ENCODE measurements at regions not wholly inside any gene's neighbourhood (a gene's known extent, or its start where the extent isn't known, plus 50 kb on each side); places are given as distances from the start of the nearest gene placed in this dataset.

DNA sequence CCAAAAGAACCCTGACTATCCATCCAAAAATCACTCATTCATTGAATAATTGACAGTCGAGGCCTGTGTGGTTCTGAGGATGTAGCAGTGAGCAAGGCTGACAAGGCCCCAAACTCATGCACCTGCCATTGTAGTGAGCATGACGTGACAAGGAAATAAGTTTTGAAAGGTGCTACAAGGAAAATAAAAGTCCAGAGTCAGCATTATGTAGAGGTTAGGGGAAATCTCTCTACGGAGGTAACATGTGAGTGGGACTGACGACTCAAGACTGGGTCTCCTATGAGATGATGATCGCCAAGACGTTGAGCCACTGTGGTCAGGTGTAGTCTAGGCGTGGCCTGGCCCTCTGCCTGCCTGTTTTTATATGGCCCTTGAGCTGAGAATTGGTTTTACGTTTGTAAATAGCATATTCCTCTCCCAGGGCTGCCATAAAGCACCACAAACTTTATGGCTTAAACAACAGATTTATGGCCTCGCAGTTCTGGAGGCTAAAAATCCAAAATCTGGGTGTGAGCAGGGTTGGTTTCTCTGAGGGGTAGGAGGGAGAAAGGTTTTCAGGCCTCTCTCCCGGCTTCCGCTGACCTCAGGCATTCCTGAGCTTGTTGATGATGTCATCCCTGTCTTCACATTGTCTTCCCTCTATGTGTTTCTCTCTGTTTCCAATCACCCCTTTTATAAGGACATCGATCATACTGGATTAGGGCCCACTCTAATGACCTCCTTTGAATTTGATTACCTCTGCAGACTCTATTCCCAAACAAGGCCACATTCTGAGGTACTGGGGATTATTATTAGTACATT lies 206.4 kb upstream of the EGFLAM start:
- ATAC-seq (ENCODE audit: poor library complexity): no peak
- intact Hi-C loops (cut with DNase I): no loop called here

GRCh38 chr5:38048400-38048799 lies 208.6 kb upstream of the GDNF start:
- ATAC-seq (ENCODE audit: poor library complexity) (no peak), DNase-seq (no peak)
- intact Hi-C loops (cut with DNase I): no loop called here

More for the DNA sequence above, 206.4 kb upstream of the EGFLAM start:
- no peak for DNase-seq

DNA sequence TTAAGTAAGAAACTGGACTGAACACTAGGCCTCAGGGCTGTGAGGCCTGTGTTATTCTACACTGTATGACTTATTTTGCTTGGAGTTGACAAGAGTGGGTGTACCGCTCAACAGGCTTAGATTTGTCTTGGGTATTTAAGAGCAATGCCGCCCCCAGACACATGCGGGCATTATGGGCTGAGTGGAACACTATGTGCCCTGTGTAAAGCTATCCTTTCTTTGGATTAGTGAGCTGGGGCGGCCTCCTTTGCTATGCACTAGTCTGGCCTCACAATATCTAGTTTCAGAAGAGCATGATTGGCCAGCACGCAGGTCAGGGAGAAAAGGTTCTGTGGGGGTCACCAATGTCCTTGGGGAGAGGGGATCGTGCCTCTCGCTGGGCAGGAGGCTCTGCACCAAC lies 206.3 kb upstream of the GDNF start:
- DNase-seq (no peak), ATAC-seq (ENCODE audit: poor library complexity) (no peak)
- intact Hi-C loops (cut with DNase I): no loop called here

GRCh38 chr5:38045446-38045845 lies 205.6 kb upstream of the GDNF start:
- no peak for DNase-seq
- ATAC-seq (ENCODE audit: poor library complexity): no peak
- intact Hi-C loops (cut with DNase I): no loop called here

- DNase-seq (no peak), ATAC-seq (ENCODE audit: poor library complexity) (no peak)
- intact Hi-C loops (cut with DNase I): no loop called here
These were observed 200.0 kb upstream of the GDNF start for GRCh38 chr5:38039826-38040225.

GRCh38 chr5:38039091-38039490 lies 199.2 kb upstream of the GDNF start:
- ATAC-seq (ENCODE audit: poor library complexity) (no peak), DNase-seq (no peak)
- intact Hi-C loops (cut with DNase I): no loop called here

- DNase-seq (no peak), ATAC-seq (ENCODE audit: poor library complexity) (no peak)
- intact Hi-C loops (cut with DNase I): no loop called here
These were observed 196.9 kb upstream of the GDNF start for GRCh38 chr5:38036765-38037164.

GRCh38 chr5:38032149-38032548 lies 192.3 kb upstream of the GDNF start:
- ATAC-seq (ENCODE audit: poor library complexity): no peak
- intact Hi-C loops (cut with DNase I): no loop called here

DNA sequence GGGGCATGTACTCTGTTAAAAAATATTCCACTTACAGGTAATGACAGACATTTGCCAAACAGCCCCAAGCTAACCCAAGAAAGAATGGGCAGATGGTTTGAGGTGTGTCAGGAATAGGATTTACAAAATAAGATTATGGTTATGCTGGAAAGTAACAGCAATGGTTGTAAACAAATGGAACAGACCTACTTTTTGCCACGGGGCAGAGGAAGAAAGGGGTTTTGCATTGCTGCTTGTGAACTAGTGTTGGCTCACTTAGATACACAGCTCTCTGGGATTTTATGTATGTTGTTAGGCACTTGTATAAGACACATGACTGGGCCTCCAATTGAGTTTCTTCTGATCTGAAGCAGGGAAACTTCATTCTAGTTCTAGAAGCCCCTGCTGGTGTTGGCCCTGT lies 191.5 kb upstream of the GDNF start:
- intact Hi-C loops (cut with DNase I): no loop called here
- ATAC-seq (ENCODE audit: poor library complexity) (no peak), DNase-seq (no peak)

More at GRCh38 chr5:38032149-38032548, 192.3 kb upstream of the GDNF start:
- DNase-seq: no peak

GRCh38 chr5:38029397-38030065 lies 189.7 kb upstream of the GDNF start:
- ATAC-seq (ENCODE audit: poor library complexity) (no peak), DNase-seq (no peak)
- intact Hi-C loops (cut with DNase I): loop anchor here (10.0 kb wide), 1 partner anchor 165 kb away; no protein-coding TSS in a partner anchor

DNA sequence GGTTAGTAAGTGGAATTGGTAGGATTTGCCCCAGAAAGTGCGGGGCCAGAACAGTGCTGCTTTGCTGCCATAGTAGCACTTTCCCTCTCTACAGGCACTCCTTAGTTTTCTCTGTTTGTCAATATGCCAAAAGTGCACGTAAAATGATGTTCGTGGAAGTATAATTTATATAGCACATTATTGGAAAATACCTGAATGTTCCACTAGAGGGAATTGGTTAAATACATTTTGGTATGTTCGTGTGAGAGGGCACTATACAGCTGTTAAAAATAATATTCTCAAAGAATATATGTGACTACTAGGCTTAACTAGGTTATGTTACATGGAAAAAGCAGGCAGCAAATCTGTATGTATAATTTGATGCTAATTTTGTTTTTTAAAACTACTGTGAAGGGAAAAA lies 184.0 kb upstream of the GDNF start:
- intact Hi-C loops (cut with DNase I): loop anchor here (10.0 kb wide), 1 partner anchor 171 kb away; no protein-coding TSS in a partner anchor
- ATAC-seq (ENCODE audit: poor library complexity) (no peak), DNase-seq (no peak)

DNA sequence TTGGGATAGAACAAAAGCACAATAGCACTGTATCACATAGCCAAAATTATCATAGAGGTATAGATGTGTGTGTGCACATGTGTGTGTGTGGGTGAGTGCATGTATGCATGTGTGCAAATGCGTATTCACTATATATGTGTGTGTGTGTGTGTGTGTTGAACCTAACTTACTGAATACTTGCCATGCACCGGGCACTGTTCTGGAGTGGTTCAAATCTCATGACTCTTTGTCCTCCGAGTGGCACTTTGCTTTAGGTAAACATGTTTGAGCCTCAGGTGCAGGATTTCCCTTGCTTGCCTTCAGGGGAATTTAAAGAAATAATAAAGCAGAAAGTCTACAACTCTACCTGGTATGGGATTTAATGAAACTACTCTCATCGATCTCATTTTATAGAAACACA lies 183.5 kb upstream of the GDNF start:
- DNase-seq (no peak), ATAC-seq (ENCODE audit: poor library complexity) (no peak)
- intact Hi-C loops (cut with DNase I): loop anchor here (10.0 kb wide), 1 partner anchor 171 kb away; no protein-coding TSS in a partner anchor

- intact Hi-C loops (cut with DNase I): loop anchor here (10.0 kb wide), 1 partner anchor 172 kb away; no protein-coding TSS in a partner anchor
- DNase-seq: no peak
- no peak for ATAC-seq (ENCODE audit: poor library complexity)
These were observed 182.8 kb upstream of the GDNF start for GRCh38 chr5:38022631-38023030.

DNA sequence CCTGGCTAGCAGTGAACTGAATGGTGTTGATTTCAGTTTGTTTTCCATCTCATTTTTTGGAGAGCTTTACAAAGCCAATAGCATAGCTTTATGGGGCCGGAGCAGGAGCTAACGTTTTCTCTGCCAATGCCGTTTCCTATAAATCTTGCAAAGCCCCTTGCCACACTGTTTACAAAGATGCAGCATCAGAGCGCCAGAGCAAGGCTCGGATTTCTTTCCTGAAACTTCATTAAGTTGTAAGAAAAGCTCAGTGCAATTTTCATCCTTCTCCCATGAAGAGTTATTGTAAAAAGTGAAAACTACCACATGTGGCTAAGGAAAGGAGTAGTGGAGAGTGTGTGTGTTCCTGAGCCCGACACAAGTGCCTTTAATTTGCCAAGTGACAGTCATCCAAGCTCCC lies 178.2 kb upstream of the GDNF start:
- intact Hi-C loops (cut with DNase I): no loop called here
- no peak for ATAC-seq (ENCODE audit: poor library complexity)
- no peak for DNase-seq

GRCh38 chr5:38013107-38013506 lies 173.3 kb upstream of the GDNF start:
- ATAC-seq (ENCODE audit: poor library complexity): no peak
- intact Hi-C loops (cut with DNase I): no loop called here
- no peak for DNase-seq

GRCh38 chr5:38011668-38012188 lies 171.9 kb upstream of the GDNF start:
- ATAC-seq (ENCODE audit: poor library complexity): no peak
- no peak for DNase-seq
- intact Hi-C loops (cut with DNase I): no loop called here

GRCh38 chr5:38009749-38010358 lies 170.0 kb upstream of the GDNF start:
- DNase-seq (no peak), ATAC-seq (ENCODE audit: poor library complexity) (no peak)
- intact Hi-C loops (cut with DNase I): no loop called here

DNA sequence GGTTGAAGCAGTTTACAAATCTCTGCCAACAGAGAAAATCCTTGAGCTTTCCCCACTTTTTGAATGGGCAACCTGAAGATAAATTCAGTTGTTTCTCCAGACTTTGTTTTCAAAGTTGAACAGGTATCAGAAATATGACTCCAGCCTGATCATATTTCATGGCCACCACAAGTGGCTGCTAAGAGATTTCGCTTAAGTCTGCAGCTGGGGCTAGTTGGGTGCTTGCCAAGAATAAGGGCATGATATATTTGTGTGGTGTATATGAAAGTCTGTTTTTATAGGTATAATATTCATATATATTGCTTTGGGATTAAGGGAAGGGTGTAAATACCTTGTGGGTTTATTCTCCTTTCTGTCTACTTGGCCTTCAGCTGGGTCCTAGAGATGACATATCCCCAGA lies 168.4 kb upstream of the GDNF start:
- intact Hi-C loops (cut with DNase I): no loop called here
- ATAC-seq (ENCODE audit: poor library complexity): no peak

DNA sequence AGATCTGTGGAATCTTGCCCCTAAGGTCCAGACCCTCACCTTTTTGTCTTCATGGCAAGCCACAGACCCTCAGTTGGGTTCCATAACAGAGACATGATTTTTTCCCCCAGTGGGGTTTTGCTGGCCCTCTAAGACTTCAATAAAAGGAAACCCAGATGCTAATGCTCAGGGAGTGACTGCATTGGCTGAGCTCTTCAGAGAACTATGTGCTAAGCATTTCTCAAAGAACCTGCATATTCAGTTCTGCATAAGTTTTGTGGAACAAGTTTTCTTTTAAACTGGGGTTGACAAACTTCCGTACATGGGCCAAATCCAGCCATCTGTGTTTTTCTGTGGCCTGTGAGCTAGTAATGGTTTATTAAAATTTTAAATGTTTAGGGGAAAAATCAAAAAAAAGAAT lies 159.8 kb upstream of the GDNF start:
- ATAC-seq (ENCODE audit: poor library complexity): no peak
- intact Hi-C loops (cut with DNase I): no loop called here
- no peak for DNase-seq

More for the DNA sequence above, 168.4 kb upstream of the GDNF start:
- DNase-seq: no peak
